ENCODE measurements at regions not wholly inside any gene's neighbourhood (a gene's known extent, or its start where the extent isn't known, plus 50 kb on each side); places are given as distances from the start of the nearest gene placed in this dataset.

DNA sequence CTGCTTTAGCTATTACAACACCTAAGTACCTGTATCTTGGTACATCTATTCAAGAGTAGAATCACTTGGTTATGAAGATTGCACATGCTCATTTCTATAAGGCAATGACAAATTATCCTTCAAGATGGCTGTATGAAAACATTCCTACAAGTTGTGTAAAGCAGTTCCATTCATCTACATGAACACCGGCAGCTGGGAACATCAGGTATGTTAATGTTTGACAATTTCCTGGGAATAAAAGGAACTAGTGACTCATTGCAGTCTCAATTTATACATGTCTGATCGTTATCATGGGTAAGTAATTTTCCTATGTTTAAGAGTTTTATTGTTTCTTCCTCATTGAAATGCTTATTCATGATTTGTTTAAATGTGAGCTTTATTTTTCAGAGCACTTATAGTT is 203.2 kb upstream of the SEMA3E start:
- no peak overlapping the region for H3K4me3 ChIP-seq (replicated peaks; ENCODE audit: low read depth, low read length)
- DNase-seq (ENCODE audit: extremely low read depth, low read depth), result no peak
- TF ChIP-seq, protein P1, sequence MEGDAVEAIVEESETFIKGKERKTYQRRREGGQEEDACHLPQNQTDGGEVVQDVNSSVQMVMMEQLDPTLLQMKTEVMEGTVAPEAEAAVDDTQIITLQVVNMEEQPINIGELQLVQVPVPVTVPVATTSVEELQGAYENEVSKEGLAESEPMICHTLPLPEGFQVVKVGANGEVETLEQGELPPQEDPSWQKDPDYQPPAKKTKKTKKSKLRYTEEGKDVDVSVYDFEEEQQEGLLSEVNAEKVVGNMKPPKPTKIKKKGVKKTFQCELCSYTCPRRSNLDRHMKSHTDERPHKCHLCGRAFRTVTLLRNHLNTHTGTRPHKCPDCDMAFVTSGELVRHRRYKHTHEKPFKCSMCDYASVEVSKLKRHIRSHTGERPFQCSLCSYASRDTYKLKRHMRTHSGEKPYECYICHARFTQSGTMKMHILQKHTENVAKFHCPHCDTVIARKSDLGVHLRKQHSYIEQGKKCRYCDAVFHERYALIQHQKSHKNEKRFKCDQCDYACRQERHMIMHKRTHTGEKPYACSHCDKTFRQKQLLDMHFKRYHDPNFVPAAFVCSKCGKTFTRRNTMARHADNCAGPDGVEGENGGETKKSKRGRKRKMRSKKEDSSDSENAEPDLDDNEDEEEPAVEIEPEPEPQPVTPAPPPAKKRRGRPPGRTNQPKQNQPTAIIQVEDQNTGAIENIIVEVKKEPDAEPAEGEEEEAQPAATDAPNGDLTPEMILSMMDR (IDR thresholded peaks at IDR 0.05; ENCODE audit: low read depth, low read length, missing control alignments), result no peak

DNA sequence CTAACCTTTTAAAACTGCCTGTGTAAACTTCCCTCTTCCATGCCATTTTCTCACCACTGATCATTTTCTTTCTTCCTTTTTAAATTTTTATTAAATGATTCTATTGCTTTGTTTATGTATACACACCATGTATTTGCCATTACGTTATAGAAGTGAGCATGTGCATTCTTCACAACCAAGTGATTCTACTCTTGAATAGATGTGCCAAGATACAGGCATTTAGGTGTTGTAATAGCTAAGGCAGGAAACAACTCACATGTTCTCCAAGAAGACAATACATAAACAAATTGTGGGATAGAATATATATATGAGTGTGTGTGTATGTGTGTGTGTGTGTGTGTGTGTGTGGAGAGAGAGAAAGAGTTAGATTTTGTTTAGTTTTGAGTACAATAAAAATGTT is 202.6 kb upstream of the SEMA3E start:
- TF ChIP-seq, protein P1 (IDR thresholded peaks at IDR 0.05; ENCODE audit: low read depth, low read length, missing control alignments), result no peak
- DNase-seq (ENCODE audit: extremely low read depth, low read depth), result no peak
- H3K4me3 ChIP-seq (replicated peaks; ENCODE audit: low read depth, low read length), result no peak overlapping the region

DNA sequence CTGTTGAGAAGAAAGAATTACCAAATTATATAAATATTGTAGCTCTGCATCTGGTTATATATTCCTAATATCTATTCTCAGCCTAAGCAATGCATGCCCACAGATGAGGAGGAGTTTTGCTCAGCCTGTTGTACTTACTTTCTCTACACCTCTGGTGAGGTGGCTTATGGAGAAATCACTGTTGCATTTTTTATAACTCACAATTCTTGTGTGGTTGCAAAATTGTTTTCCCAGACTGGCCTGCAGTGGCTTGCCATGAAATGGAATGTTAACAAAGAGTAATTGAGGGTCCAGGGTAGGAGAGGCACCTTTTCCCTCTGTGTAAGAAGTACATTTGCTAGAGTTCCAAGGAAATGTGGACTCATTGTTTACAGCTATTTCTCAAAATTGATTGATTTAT is 202.0 kb upstream of the SEMA3E start:
- TF ChIP-seq, protein P1 (IDR thresholded peaks at IDR 0.05; ENCODE audit: low read depth, low read length, missing control alignments), result no peak
- no peak for DNase-seq (ENCODE audit: extremely low read depth, low read depth)
- H3K4me3 ChIP-seq (replicated peaks; ENCODE audit: low read depth, low read length), result no peak overlapping the region

DNA sequence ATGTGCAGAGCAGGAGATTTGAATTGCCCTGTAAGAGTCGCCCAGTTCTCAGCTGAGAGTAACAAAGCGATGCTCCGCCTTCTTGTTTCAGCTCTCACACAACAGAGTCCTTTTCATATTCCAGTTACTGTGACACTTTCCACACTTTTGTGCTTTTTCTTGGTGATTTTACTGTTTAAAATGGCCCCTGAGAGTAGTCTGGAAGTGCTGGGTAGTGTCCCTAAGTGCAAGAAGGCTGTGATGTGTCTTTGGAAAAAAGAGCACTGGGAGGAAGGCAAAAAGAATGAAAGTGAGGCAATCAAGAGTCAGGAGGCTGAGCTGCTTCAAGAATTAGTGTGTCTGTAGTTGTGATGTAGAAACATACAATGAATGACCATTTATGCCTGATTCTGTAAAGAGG is 201.2 kb upstream of the SEMA3E start:
- TF ChIP-seq, protein P1 (IDR thresholded peaks at IDR 0.05; ENCODE audit: low read depth, low read length, missing control alignments), result no peak

DNA sequence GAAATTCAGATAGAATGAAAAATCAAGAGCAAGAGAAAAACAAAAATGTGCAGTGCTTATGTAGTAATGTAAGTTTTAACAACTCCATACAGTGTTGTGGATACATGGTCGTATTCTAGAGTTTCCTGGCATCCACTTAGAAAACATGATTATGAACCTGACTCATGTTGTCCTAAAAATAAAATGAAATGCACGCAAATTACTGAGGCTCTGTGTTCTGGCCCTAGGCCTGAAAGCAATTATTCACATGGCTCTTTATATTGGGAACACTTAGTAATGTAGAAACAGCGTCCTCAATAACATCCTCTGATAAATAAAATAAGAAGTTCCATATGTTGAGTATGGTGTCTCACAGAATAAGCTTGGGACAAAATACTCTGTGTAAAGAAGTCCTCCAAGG is 200.2 kb upstream of the SEMA3E start:
- peak; percentile 38 for DNase-seq (ENCODE audit: extremely low read depth, low read depth)
- H3K4me3 ChIP-seq (replicated peaks; ENCODE audit: low read depth, low read length), result no peak overlapping the region
- TF ChIP-seq, protein P1 (IDR thresholded peaks at IDR 0.05; ENCODE audit: low read depth, low read length, missing control alignments), result no peak

More for the DNA sequence above, 201.2 kb upstream of the SEMA3E start:
- no peak for DNase-seq (ENCODE audit: extremely low read depth, low read depth)
- no peak overlapping the region for H3K4me3 ChIP-seq (replicated peaks; ENCODE audit: low read depth, low read length)

DNA sequence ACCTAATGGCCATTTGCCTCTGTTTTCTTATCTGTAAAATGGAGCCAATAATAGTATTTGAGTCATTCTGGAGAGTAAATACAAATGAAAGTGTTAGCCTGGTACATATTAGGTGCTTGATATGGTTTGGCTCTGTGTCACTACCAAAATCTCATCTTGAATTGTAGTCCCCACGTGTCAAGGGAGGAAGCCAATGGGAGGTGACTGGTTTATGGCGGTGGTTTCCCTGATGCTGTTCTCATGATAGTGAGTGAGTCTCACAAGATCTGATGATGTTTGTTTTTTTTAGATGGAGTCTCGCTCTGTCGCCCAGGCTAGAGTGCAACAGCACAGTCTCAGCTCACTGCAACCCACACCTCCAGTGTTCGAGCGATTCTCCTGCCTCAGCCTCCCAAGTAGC is 194.0 kb upstream of the SEMA3E start:
- no peak for DNase-seq (ENCODE audit: extremely low read depth, low read depth)
- TF ChIP-seq, protein P1 (IDR thresholded peaks at IDR 0.05; ENCODE audit: low read depth, low read length, missing control alignments), result no peak
- no peak overlapping the region for H3K4me3 ChIP-seq (replicated peaks; ENCODE audit: low read depth, low read length)

DNA sequence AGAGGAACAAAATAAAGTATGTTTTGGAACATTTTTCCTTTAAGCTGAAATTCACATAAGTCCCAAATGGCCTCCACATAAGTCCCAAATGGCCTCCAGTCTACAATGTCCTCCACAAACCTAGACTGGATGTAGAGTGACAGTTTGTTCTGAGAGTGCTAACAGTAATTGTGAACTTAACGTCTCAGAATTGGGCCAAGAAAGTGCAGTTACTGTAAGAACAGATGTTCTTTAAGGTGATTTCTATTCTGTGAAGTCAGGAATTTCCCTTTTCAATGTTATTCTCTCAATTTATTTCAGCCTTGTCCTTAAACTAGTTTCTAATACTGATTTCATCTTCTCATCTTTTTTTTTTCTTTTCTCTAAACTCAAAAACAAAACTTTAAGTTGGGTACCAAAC is 188.7 kb upstream of the SEMA3E start:
- no peak for DNase-seq (ENCODE audit: extremely low read depth, low read depth)
- H3K4me3 ChIP-seq (replicated peaks; ENCODE audit: low read depth, low read length), result no peak overlapping the region
- TF ChIP-seq, protein P1 (IDR thresholded peaks at IDR 0.05; ENCODE audit: low read depth, low read length, missing control alignments), result no peak
